ENCODE measurements at regions not wholly inside any gene's neighbourhood (a gene's known extent, or its start where the extent isn't known, plus 50 kb on each side); places are given as distances from the start of the nearest gene placed in this dataset.

DNA sequence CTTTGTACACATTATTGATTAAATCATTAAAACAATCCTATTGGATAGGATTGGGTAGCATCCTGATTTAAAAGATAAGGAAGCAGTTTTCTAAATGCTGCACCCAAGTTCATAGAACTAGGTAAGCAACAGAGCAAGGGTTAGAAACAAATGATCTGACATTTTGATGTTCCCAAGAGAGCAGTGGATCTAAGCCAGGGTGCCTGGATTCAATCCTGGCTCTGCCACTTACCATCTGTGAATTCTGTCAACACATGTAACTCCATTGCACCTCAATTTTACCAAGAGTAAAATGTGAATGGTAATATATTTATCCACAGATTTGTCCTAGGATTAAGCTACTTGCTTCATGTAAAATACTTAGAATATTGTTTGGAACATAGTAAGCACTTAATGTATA lies 982.6 kb upstream of the FANCL start:
- intact Hi-C loops (cut with DNase I, micrococcal nuclease): no loop called here
- H3K4me3 ChIP-seq: no peak overlapping the region
- H3K9me3 ChIP-seq: no peaks in the 10 kb centered on the region
- DNase-seq: no peak
- no peaks in the 10 kb centered on the region for H3K4me1 ChIP-seq (ENCODE audit: low read depth)
- ATAC-seq: no peak
- no peaks in the 10 kb centered on the region for H3K36me3 ChIP-seq (ENCODE audit: low read depth)
- no peak for TF ChIP-seq CTCF (IDR thresholded peaks at IDR 0.05)

DNA sequence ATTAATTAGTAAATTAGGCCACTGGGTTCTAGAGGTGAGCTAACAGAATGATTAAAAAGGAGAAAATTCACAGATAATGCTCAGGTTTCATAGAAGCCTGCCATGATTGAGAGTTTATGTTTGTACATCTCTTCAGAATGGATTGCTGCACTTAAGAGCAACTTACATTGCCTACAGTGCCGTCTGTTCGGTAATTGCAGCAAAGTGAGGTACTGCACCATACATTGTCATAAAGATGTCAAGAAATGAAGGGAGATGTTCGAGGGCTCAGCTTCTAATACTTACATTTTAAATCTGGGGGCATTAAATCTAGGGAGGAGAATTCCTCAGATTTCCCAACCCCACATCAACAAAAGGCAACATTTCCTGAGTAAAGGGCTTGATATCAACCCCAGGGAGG lies 976.2 kb upstream of the FANCL start:
- intact Hi-C loops (cut with DNase I, micrococcal nuclease): no loop called here
- ATAC-seq (no peak), DNase-seq (no peak)
- no peaks in the 10 kb centered on the region for H3K9me3 ChIP-seq
- TF ChIP-seq CTCF (IDR thresholded peaks at IDR 0.05): no peak
- H3K36me3 ChIP-seq (ENCODE audit: low read depth): no peaks in the 10 kb centered on the region
- no peak overlapping the region for H3K4me3 ChIP-seq
- no peaks in the 10 kb centered on the region for H3K4me1 ChIP-seq (ENCODE audit: low read depth)

- intact Hi-C loops (cut with DNase I, micrococcal nuclease): no loop called here
- Histone ChIP-seq H3K9me3 (no peaks in the 10 kb centered on the region), H3K4me3 (no peak overlapping the region), H3K36me3 (ENCODE audit: low read depth) (no peaks in the 10 kb centered on the region), H3K4me1 (ENCODE audit: low read depth) (no peaks in the 10 kb centered on the region)
- ATAC-seq: no peak
- no peak for TF ChIP-seq CTCF (IDR thresholded peaks at IDR 0.05)
- DNase-seq: no peak
Observed at GRCh38 chr2:59206361-59206760, 965.2 kb upstream of the FANCL start.

GRCh38 chr2:59204040-59204439 lies 962.9 kb upstream of the FANCL start:
- H3K36me3 ChIP-seq (ENCODE audit: low read depth): no peaks in the 10 kb centered on the region
- no peaks in the 10 kb centered on the region for H3K9me3 ChIP-seq
- no peaks in the 10 kb centered on the region for H3K4me1 ChIP-seq (ENCODE audit: low read depth)
- no peak overlapping the region for H3K4me3 ChIP-seq
- intact Hi-C loops (cut with DNase I, micrococcal nuclease): no loop called here
- TF ChIP-seq CTCF (IDR thresholded peaks at IDR 0.05): no peak
- DNase-seq (no peak), ATAC-seq (no peak)

GRCh38 chr2:59196491-59196890 lies 955.4 kb upstream of the FANCL start:
- Histone ChIP-seq H3K36me3 (ENCODE audit: low read depth) (no peaks in the 10 kb centered on the region), H3K4me3 (no peak overlapping the region), H3K4me1 (ENCODE audit: low read depth) (no peaks in the 10 kb centered on the region), H3K9me3 (no peaks in the 10 kb centered on the region)
- DNase-seq: no peak
- intact Hi-C loops (cut with DNase I, micrococcal nuclease): no loop called here
- TF ChIP-seq CTCF (IDR thresholded peaks at IDR 0.05): no peak
- no peak for ATAC-seq

DNA sequence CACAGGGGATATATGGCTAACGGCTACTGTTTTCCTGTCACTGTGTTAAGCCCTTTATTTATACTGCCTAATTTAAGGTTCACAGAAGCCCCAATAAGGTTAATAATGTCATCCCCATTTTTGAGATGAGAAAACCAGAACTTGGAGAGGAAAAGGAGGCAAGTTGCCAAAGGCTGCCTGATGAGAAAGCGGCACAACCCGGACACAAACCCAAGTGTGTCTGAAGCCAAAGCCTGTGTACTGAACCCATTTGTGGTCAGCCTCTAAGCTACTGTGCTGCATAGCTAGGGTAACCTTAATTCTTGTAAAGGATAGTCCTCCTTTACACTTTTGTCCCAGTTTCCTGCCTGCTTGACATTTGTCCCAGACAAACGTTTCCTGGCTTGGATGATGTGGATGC lies 954.7 kb upstream of the FANCL start:
- no peak for TF ChIP-seq CTCF (IDR thresholded peaks at IDR 0.05)
- no peaks in the 10 kb centered on the region for H3K4me1 ChIP-seq (ENCODE audit: low read depth)
- no peak for ATAC-seq
- no peak for DNase-seq
- intact Hi-C loops (cut with DNase I, micrococcal nuclease): no loop called here
- H3K9me3 ChIP-seq: no peaks in the 10 kb centered on the region
- no peak overlapping the region for H3K4me3 ChIP-seq
- no peaks in the 10 kb centered on the region for H3K36me3 ChIP-seq (ENCODE audit: low read depth)
